Spleen (tissue), 7 donors: ENCODE measurements at regions not wholly inside any gene's neighbourhood (a gene's known extent, or its start where the extent isn't known, plus 50 kb on each side); places are given as distances from the start of the nearest gene placed in this dataset.

Experiments used
- POLR2A ChIP-seq, 3 donors: fragments of 450-650 bp; IDR thresholded peaks; one replicate each; pipeline ENCODE4 v1.5.1; 2017; ENCODE audit warnings: antibody characterized with exemption in 3 of 3, mild to moderate bottlenecking in 1 of 3
- POLR2AphosphoS5 ChIP-seq, 3 donors: sonication (generic); formaldehyde crosslinking; IDR thresholded peaks; one replicate each; pipeline ENCODE4 v1.5.1; 2017; ENCODE audit warnings: antibody characterized with exemption in 3 of 3
- TF ChIP-seq, protein P1 (sequence below), 11 experiments: fragments of 200-600 bp in 7 of 11; fragments of 450-650 bp in 4 of 11; sonication (generic) in 4 of 11; IDR thresholded peaks in 8 of 11; conservative IDR thresholded peaks in 3 of 11; 1 replicate in 7 of 11; 2 replicates in 4 of 11; pipeline versions ENCODE4 v1.4.0 to v1.8.0; 2016 to 2021; ENCODE audit warnings: antibody characterized with exemption in 11 of 11, inconsistent platforms in 4 of 11, mild to moderate bottlenecking in 1 of 11
- donor health status: DM: no; HTN: no; CAD: no; lungs with moderate emphysema.
- donor health status: DM: no; HTN: no; CAD: no.
- donor health status: DM: no; HTN: no; CAD: no.

DNA sequence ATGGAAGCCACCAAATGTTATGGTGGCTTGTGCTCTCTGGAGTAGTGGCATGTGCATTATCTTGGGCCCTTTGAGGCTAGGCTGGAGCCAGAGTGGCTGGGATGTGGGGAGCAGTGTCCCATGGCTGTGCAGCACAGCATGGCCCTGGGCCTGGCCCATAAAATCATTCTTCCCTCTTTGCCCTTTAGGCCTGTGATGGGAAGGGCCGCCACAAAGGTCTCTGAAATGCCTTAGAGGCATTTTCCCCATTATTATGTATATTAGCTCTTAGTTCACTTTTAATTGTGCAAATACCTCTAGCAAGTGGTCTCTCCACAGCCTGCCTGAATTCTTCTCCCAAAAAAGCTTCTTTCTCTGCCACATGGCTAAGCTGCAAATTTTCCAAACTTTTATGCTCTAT lies 297.3 kb upstream of the IRAK1BP1 start:
- TF ChIP-seq POLR2A (IDR thresholded peaks at IDR 0.05): no peak
- TF ChIP-seq, protein P1, sequence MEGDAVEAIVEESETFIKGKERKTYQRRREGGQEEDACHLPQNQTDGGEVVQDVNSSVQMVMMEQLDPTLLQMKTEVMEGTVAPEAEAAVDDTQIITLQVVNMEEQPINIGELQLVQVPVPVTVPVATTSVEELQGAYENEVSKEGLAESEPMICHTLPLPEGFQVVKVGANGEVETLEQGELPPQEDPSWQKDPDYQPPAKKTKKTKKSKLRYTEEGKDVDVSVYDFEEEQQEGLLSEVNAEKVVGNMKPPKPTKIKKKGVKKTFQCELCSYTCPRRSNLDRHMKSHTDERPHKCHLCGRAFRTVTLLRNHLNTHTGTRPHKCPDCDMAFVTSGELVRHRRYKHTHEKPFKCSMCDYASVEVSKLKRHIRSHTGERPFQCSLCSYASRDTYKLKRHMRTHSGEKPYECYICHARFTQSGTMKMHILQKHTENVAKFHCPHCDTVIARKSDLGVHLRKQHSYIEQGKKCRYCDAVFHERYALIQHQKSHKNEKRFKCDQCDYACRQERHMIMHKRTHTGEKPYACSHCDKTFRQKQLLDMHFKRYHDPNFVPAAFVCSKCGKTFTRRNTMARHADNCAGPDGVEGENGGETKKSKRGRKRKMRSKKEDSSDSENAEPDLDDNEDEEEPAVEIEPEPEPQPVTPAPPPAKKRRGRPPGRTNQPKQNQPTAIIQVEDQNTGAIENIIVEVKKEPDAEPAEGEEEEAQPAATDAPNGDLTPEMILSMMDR (IDR thresholded peaks at IDR 0.05 in 8 of 11, conservative IDR thresholded peaks at IDR 0.05 in 3 of 11): no peak
- no peak for TF ChIP-seq POLR2AphosphoS5 (IDR thresholded peaks at IDR 0.05)
